RWPE1 (cell line): ENCODE measurements at regions not wholly inside any gene's neighbourhood (a gene's known extent, or its start where the extent isn't known, plus 50 kb on each side); places are given as distances from the start of the nearest gene placed in this dataset.

Experiments
- CTCF ChIA-PET: fragments of 350-600 bp; sonication (Branson Sonifier 250); formaldehyde crosslinking; extraction: SDS; loops from one replicate; lab custom pipeline; 2021; lab: Yijun Ruan, JAX
- POLR2A ChIA-PET: fragments of 400-600 bp; formaldehyde crosslinking; extraction: SDS; loops from one replicate; lab custom pipeline; 2020; ENCODE audit warnings: antibody characterized with exemption; ENCODE audit not compliant: low non-redundant PET; lab: Yijun Ruan, JAX
- DNase-seq: peaks from one replicate; pipeline ENCODE4 v3.0.0; 2012; ENCODE audit warnings: low spot score
- H3K27ac ChIP-seq: fragments of 450-650 bp; 2 replicates; pipeline ENCODE4 v1.5.1; 2017
- TF ChIP-seq, protein P1 (sequence below): fragments of 450-650 bp; conservative IDR thresholded peaks from 2 replicates; pipeline ENCODE4 v1.5.1; 2017; ENCODE audit warnings: low read depth, mild to moderate bottlenecking

DNA sequence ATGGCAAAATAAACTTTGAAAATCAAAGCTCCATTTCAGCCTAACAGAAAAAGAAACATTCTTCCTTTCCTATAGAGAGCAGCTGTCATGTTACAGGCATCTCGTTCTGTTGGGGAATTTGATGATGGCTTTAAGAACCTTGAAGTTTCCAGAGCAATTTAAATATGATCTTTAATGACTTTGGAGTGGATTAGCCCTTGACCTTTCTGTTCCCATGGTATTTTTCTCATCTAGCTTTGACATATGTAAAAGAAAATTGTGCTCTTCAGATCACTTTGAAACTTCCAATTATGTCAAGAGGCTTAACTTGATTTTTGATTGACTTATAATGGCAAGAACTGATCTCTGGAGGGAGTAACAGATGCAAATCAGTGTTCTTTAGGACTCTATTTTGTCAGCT, 157.6 kb upstream of the SEMA3E start:
- CTCF ChIA-PET: no interaction called here
- H3K27ac ChIP-seq: no peak overlapping the region
- TF ChIP-seq, protein P1, sequence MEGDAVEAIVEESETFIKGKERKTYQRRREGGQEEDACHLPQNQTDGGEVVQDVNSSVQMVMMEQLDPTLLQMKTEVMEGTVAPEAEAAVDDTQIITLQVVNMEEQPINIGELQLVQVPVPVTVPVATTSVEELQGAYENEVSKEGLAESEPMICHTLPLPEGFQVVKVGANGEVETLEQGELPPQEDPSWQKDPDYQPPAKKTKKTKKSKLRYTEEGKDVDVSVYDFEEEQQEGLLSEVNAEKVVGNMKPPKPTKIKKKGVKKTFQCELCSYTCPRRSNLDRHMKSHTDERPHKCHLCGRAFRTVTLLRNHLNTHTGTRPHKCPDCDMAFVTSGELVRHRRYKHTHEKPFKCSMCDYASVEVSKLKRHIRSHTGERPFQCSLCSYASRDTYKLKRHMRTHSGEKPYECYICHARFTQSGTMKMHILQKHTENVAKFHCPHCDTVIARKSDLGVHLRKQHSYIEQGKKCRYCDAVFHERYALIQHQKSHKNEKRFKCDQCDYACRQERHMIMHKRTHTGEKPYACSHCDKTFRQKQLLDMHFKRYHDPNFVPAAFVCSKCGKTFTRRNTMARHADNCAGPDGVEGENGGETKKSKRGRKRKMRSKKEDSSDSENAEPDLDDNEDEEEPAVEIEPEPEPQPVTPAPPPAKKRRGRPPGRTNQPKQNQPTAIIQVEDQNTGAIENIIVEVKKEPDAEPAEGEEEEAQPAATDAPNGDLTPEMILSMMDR: no peak
- DNase-seq: no peak
- POLR2A ChIA-PET: no interaction called here

DNA sequence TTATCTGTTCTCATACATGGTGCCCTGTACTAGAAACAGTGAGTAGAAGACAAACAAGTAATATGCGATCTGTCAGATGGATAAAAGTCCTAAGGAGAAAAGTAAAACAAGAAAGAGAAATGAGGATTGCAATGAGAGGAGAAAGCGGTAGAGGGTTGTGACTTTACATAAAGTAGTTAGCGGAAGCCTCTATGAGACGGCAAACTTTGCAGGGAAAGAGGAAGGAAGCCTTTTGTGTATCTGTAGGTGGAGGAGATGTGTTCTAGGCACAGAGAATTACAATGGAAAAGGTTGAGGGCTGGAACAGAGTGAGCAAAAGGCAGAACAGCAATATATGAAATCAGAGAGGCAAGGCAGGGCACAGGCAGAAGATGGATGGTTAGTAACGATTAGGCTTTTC, 150.4 kb upstream of the SEMA3E start:
- POLR2A ChIA-PET: no interaction called here
- no peak overlapping the region for H3K27ac ChIP-seq
- no peak for DNase-seq
- CTCF ChIA-PET: no interaction called here
- TF ChIP-seq, protein P1: no peak

DNA sequence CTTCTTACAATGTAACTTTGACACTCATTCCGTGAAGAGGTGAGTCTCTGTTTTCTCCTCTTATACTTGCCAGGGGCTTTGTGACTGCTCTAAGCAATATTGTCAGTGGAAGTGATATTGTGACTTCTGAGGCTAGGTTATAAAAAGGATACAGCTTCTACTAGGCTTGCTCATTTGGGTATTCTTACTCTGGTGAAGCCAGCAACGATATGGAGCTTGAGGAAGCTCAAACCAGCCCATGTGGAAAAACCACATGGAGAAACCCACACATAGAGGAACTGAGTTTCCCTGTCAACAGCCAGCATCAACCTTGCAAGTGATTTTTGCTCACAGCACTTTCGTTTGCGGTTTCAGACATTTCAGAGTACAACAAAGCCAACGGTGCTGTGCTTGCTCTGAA, 149.6 kb upstream of the SEMA3E start:
- no peak for DNase-seq
- H3K27ac ChIP-seq: no peak overlapping the region
- TF ChIP-seq, protein P1: no peak
- CTCF ChIA-PET: interaction anchor here (0.5 kb wide), 1 partner anchor 32 kb away, joined by 4 read pairs; no protein-coding TSS in a partner anchor
- POLR2A ChIA-PET: no interaction called here

DNA sequence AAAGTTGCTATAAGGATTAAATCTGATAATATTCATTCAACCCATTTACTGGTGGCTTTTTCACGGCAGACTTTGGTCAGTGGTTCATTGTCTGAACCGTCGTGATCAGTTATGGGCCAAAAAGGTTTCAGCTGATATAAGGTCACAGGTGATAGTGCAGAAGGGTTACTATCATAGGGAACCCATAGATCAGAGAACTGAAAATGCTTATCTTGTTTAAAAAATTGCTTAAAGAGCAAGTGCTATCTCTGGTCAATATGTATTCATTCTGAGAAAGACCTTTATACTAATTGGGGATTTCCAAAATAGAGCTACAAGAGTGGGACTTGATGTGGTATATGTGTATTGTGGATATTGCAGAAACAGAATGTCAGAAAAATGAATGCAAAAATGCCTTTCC, 147.8 kb upstream of the SEMA3E start:
- no peak for DNase-seq
- H3K27ac ChIP-seq: no peak overlapping the region
- POLR2A ChIA-PET: no interaction called here

DNA sequence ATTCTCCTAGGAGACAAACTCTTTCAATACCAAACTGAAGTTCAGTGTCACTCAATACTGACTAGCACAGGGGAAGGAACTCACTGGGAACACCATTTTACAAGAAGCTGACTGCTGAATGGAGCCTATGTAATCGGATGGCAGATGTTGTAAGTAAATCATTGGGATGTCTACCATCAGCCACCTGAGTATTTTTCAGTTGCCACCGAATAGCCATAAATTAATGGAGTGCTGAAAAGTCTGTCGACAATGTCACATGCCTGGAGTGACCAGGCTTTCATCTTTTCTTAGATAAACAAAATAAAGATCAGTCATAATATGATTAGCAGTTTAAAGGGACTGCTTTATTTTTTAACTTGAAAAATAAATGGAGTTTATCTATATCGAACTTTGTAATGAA, 145.9 kb upstream of the SEMA3E start:
- CTCF ChIA-PET: no interaction called here
- H3K27ac ChIP-seq: no peak overlapping the region
- POLR2A ChIA-PET: no interaction called here
- no peak for DNase-seq
- TF ChIP-seq, protein P1: no peak

More for the DNA sequence above, 147.8 kb upstream of the SEMA3E start:
- TF ChIP-seq, protein P1: no peak
- CTCF ChIA-PET: interaction anchor here (0.5 kb wide), 1 partner anchor 26 kb away, joined by 3 read pairs; no protein-coding TSS in a partner anchor

DNA sequence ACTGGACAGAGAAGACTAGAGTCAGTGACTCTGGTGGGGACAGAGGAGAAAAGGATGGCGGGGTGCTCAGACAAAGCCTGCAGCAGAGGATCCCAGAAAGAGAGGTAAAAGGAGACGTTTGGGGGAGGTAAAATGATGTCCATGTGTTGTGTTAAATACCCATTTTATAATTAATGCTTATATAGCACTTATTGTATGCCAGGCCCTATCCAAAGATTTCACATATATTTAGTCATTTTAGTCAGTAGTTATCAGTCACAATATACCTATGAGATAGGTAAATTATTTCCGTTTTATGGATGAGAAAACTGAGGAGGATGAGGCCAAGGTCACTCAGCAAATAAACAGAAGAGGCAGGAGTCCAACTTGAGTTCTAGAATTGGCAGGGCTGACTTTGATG, 144.6 kb upstream of the SEMA3E start:
- ChIA-PET CTCF (no interaction called here), POLR2A (no interaction called here)
- TF ChIP-seq, protein P1: no peak
- H3K27ac ChIP-seq: no peak overlapping the region
- DNase-seq: no peak
